DMS53 treated with DMSO at 0.1 percent for 48 hours (cell line): ENCODE measurements at regions not wholly inside any gene's neighbourhood (a gene's known extent, or its start where the extent isn't known, plus 50 kb on each side); places are given as distances from the start of the nearest gene placed in this dataset.
"Not testable (repeated sequence)": the region's sequence is repeated elsewhere in the genome, so short reads cannot be mapped to it uniquely, and the experiment has no call there.

ENCODE experiments used
- DNase-seq: peaks from one replicate; lab custom pipeline; 2025; ENCODE audit not compliant: unreplicated experiment; lab: John Stamatoyannopoulos, UW

GRCh38 chr5:26003966-26004365, 1034.4 kb downstream of the CDH9 start:
- peak; percentile 25 for DNase-seq

- DNase-seq: no peak
These were observed 1043.2 kb downstream of the CDH9 start for GRCh38 chr5:25995209-25995608.

GRCh38 chr5:25993701-25994100, 1044.7 kb downstream of the CDH9 start:
- no peak for DNase-seq

GRCh38 chr5:25991639-25992038, 1046.7 kb downstream of the CDH9 start:
- no peak for DNase-seq

- no peak for DNase-seq
These were observed 1047.6 kb downstream of the CDH9 start for GRCh38 chr5:25990771-25991170.

- no peak for DNase-seq
These were observed 1059.3 kb downstream of the CDH9 start for GRCh38 chr5:25979086-25979485.

- no peak for DNase-seq
These were observed 1062.5 kb downstream of the CDH9 start for GRCh38 chr5:25975885-25976284.

GRCh38 chr5:25974451-25974850, 1063.9 kb downstream of the CDH9 start:
- DNase-seq: no peak

- no peak for DNase-seq
These were observed 1067.4 kb downstream of the CDH9 start for GRCh38 chr5:25970906-25971489.

- DNase-seq: not testable (repeated sequence)
These were observed 1069.3 kb downstream of the CDH9 start for GRCh38 chr5:25969042-25969441.

GRCh38 chr5:25964009-25964372, 1074.4 kb downstream of the CDH9 start:
- no peak for DNase-seq

GRCh38 chr5:25963251-25964008, 1075.0 kb downstream of the CDH9 start:
- DNase-seq: no peak

GRCh38 chr5:25955337-25955736, 1083.0 kb downstream of the CDH9 start:
- DNase-seq: no peak

GRCh38 chr5:25950681-25951080, 1087.7 kb downstream of the CDH9 start:
- DNase-seq: no peak

GRCh38 chr5:25948278-25948677, 1090.1 kb downstream of the CDH9 start:
- peak; percentile 32 for DNase-seq

GRCh38 chr5:25944786-25945185, 1093.6 kb downstream of the CDH9 start:
- no peak for DNase-seq

GRCh38 chr5:25909163-25909562, 1129.2 kb downstream of the CDH9 start:
- DNase-seq: no peak

- DNase-seq: no peak
These were observed 1132.7 kb downstream of the CDH9 start for GRCh38 chr5:25905646-25906045.

- no peak for DNase-seq
These were observed 1146.2 kb downstream of the CDH9 start for GRCh38 chr5:25892211-25892610.

GRCh38 chr5:25891691-25892090, 1146.7 kb downstream of the CDH9 start:
- DNase-seq: no peak

GRCh38 chr5:25881318-25882036, 1156.9 kb downstream of the CDH9 start:
- no peak for DNase-seq

- no peak for DNase-seq
These were observed 1174.6 kb downstream of the CDH9 start for GRCh38 chr5:25863811-25864210.
